GM19455 (cell line): ENCODE measurements at regions not wholly inside any gene's neighbourhood (a gene's known extent, or its start where the extent isn't known, plus 50 kb on each side); places are given as distances from the start of the nearest gene placed in this dataset.
"Not testable (repeated sequence)": the region's sequence is repeated elsewhere in the genome, so short reads cannot be mapped to it uniquely, and the experiment has no call there.

Experiments used
- ATAC-seq: cut with Tn5 transposase; IDR thresholded peaks from one replicate; pipeline ENCODE4 v1.9.1; 2021; ENCODE audit not compliant: unreplicated experiment

DNA sequence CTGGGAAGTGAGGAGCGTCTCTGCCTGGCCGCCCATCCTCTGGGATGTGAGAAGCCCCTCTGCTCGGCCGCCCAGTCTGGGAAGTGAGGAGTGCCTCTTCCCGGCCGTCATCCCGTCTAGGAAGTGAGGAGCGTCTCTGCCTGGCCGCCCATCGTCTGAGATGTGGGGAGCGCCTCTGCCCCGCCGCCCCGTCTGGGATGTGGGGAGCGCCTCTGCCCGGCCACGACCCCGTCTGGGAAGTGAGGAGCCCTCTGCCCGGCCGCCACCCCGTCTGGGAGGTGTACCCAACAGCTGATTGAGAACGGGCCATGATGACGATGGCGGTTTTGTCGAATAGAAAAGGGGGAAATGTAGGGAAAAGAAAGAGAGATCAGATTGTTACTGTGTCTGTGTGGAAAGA lies 173.9 kb upstream of the PRSS1 start:
- ATAC-seq = not testable (repeated sequence)

GRCh38 chr7:142571581-142571980 lies 177.7 kb upstream of the PRSS1 start:
- no peak for ATAC-seq

DNA sequence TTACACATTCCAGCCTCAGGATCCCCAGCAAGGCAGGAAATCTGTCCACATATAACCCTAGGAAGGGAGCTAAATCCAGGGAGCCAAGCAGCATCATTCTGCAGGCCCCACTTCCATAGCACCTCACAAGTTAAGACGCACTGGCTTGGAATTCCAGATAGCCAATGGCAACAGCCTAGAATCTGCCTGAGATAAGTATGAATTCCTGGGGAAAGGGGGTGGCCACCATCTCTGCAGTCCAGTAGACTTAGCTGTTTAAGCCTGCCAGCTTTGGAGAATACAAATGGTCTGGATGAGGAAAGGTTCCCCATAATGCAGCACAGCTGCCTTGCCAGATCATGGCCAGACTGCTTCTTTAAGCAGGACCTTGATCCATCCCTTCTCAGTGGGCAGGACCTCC lies 179.4 kb upstream of the PRSS1 start:
- no peak for ATAC-seq

DNA sequence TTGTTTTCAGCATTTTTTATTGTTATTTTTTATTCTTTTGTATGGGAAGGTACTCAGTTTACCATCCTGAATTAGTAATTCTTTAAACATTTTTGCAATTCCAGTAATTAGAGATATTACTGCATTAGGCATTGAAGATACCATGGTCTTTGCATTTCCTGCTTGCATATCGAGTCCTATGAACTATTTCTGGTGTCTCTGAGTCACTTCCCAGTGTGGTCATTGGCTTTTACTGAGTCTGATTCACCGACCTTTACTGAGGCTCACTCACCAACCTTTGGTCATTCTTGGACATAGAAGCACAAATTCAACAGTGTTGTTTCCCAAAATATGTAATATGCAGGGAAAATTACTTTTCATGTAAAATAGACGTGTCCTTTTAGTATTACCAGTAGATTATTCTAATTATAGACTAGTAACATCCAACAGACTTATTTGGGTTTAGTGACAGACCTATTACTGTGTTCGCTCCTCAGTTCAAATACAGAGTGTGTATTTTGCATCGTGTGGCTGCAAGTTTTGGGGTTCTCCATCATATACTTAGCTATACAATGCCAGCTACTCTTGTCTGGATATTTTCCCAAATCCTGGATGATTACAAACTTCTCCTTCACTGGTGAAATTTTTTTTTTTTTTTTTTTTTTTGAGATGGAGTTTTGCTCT lies 180.7 kb upstream of the PRSS1 start:
- ATAC-seq = no peak

GRCh38 chr7:142567201-142568075 lies 181.8 kb upstream of the PRSS1 start:
- ATAC-seq = no peak

DNA sequence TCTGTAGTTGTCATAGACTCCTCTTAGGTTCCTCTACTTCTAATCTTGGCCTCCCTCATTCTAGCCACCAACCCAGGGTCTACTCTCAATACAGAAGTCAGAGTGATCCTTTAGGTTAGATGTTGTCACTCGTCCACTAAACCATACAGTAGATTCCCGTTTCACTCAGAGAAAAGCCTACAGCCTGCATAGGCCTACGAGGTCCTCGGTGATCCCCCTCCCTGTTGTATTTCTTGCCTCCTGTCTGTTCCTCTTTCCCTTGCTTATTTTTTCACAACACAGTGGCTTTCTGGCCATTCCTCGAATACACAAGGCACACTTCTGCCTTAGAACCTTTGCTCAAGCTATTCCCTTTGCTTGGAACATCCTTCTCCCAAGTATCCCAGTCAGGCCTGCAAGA lies 183.0 kb upstream of the PRSS1 start:
- no peak for ATAC-seq

- not testable (repeated sequence) for ATAC-seq
These were observed 185.1 kb upstream of the PRSS1 start for GRCh38 chr7:142564125-142564524.

GRCh38 chr7:142563470-142563869 lies 185.8 kb upstream of the PRSS1 start:
- ATAC-seq = no peak

DNA sequence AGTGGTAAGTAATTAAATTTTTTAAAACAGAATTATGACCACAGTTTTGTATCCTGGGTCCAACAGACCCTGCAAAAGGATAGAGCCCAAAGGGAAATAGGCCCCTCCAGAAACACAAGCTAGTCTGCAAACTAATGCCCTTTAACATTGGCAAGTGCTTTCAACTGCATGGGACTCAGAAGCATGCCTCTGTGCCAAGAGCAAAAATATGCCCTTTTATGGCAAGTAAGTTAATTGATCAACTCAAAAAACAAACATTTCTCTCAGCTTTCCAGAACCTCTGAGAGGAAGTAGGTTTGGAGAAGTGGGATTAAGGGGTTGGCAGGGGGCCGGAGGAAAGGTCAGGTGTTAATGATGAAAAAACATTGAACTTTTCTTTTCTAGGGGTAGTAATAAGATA lies 186.6 kb upstream of the PRSS1 start:
- ATAC-seq = no peak

DNA sequence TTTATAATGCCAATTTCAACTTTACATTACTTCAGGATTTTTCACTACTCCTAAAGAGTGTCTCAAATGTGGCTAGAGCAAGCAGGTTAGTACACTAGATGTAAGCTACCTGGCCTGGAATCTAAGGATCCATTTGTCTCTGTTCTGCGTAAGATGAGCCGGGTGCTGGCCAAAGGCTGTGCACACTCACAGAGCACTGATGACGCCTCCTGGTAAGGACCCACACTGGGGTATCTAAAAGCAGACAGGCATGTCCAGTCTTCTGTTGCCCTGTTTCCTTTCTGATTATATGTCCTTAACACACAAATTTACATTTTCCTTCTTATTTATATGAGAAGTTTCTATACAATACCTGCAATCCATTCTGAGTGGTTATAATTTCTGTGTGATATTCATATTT lies 187.9 kb upstream of the PRSS1 start:
- ATAC-seq = not testable (repeated sequence)

GRCh38 chr7:142560770-142561169 lies 188.5 kb upstream of the PRSS1 start:
- not testable (repeated sequence) for ATAC-seq

- ATAC-seq = no peak
These were observed 189.1 kb upstream of the PRSS1 start for GRCh38 chr7:142560166-142560565.

- no peak for ATAC-seq
These were observed 191.2 kb upstream of the PRSS1 start for GRCh38 chr7:142557971-142558582.

DNA sequence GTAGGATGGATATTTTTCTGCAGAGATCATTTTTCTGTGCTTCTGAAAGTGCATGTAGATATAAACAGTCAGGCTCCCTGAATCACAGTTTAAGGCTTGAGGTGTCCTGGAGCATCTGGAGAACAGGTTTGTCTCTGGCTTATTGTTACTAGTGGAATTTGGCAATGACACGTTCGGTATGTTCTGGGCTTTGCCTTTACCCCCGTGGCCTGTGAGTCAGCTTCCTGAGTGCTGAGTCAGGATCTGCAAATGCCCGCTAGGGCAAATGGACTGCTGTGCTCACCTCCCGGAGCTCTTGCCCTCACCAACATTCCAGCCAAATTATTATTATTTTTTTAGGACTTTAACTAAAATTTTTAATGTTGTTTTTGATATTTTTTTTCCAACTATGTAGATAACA lies 192.5 kb upstream of the PRSS1 start:
- no peak for ATAC-seq

GRCh38 chr7:142554560-142555532 lies 194.4 kb upstream of the PRSS1 start:
- no peak for ATAC-seq

DNA sequence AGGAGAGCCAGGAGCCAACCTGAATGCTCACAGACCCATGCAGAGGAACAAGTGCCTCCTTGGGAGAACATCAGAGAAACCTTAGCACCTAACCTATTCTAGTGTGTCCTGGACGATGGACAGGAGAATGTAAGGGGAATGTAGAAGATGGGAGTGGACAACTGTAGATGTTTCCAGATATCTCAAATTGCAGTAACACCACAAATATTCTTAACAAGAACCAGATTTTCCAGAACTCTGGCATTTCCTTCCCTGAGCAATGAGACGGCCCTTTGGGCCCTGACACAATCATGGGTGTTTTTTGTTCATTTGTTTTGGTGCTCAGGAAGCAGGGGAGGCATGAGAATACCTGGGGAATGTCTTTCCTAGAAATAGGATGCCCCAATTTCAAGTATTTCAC lies 196.1 kb upstream of the PRSS1 start:
- ATAC-seq = no peak

DNA sequence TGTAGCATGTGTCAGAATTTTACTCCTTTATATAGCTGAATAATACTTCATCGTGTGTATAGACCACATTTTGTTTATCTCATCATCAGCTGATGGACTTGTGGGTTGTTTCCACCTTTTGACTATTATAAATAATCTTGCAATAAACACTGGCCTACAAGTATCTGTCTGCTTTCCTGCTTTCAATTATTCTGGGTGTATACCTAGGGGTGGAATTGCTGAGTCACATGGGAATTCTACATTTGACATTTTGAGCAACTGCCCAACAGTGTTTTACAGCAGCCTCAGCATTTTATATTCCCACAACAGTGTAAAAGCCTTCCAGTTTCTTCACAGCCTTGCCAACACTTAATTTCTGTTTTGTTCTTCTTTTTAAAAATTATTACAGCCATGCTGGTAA lies 200.3 kb upstream of the PRSS1 start:
- no peak for ATAC-seq

DNA sequence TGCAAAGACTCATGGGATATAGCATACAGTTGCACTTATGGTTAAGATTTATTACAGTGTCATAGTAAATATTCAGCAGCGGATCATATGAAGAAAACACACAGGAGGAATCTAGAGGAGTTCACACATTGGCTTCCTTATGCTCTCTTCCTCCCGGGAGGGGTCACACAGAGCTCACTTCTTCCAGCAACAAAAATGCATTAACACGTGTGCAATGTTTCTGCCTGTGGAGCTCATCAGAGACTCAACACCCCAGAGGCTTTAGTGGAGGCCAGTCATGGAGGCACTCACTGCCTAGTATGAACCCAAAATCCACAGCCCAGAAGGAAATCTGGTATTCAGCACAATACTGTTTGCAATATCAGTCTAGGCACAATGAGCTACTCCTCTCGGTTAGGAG lies 202.8 kb upstream of the PRSS1 start:
- no peak for ATAC-seq

- ATAC-seq = no peak
These were observed 206.3 kb upstream of the PRSS1 start for GRCh38 chr7:142542942-142543341.

DNA sequence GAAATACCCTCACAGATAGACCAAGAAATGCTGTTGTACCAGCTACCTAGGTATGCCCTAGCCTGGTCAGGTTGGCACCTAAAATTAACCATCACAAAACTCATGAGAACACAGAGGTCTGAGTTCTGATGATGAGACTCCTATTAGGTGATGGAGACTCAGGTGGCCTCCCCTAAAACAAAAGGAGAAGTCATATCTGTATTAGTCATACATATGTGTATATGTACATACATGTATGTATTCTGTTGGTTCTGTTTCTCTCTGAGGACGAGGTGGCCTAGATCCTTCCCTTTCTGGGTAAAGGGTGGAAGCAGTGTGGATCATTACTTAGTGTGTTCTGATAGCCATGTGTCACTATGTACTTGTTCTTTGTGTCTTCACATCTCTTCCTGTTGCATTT lies 207.2 kb upstream of the PRSS1 start:
- no peak for ATAC-seq

- no peak for ATAC-seq
These were observed 208.9 kb upstream of the PRSS1 start for GRCh38 chr7:142540371-142540770.
